GM21447 (cell line): ENCODE measurements at regions not wholly inside any gene's neighbourhood (a gene's known extent, or its start where the extent isn't known, plus 50 kb on each side); places are given as distances from the start of the nearest gene placed in this dataset.
"Not testable (repeated sequence)": the region's sequence is repeated elsewhere in the genome, so short reads cannot be mapped to it uniquely, and the experiment has no call there.

Experiments
- ATAC-seq: cut with Tn5 transposase; IDR thresholded peaks from one replicate; pipeline ENCODE4 v1.9.1; 2021; ENCODE audit not compliant: unreplicated experiment

- ATAC-seq: no peak
These were observed 557.9 kb upstream of the NCAM2 start for GRCh38 chr21:20440338-20440737.

GRCh38 chr21:20443558-20444155, 554.6 kb upstream of the NCAM2 start:
- ATAC-seq: no peak

DNA sequence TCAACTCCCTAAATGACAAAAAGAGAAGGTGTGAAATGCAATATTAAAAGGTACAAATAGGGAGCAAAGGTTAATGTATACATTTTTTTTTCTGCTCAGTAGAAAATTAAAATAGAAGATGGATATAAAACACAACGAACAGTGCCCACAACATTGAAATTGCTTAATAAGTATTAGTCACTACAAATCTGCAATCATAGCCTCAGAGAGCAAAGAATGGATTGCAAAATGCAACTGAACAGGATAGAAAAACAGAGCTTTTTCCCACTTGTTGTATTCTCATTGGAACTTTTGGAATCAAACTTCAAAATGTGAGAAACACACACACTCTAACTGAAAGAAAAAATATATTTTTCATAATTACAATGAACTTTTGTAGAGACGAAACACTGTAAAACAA, 552.2 kb upstream of the NCAM2 start:
- no peak for ATAC-seq

DNA sequence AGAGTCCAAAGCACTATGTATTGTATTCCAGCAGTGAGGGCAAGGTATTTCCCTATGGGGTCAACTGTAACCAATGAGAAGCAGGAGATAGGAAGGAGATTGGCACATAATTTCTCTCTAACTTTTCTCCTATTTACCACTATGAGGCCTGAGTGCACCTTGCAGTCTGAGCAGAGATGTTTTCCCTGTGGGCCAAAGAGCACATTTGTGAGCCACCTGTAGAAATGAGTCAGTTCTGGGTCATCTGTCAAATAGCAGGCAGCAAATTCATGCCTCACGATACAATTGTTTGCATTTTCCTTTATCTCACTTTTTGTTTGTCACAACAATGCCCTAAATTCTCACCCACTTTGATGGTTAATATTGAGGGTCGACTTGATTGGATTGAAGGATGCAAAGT, 547.2 kb upstream of the NCAM2 start:
- ATAC-seq: no peak

DNA sequence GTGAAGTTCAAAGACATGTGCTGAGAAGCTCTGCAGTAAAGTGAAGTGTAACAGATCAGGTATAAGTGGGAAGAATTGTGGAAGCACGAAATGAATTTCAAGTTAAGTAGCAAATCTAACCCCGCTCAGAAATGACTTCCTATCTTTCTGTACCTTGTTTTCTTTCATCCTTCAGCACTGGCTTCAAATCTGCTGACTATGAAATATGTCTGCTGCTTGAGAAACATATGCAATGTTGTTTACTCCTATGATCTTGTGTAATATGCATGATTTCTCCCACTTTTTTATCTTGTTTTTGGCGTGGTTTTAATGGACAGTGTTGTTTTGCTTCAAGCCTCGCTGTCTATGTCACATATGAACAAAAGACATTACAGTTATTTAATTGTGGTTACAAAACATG, 545.3 kb upstream of the NCAM2 start:
- no peak for ATAC-seq

GRCh38 chr21:20459838-20460237, 538.4 kb upstream of the NCAM2 start:
- ATAC-seq: no peak

- ATAC-seq: no peak
These were observed 534.8 kb upstream of the NCAM2 start for GRCh38 chr21:20463362-20463761.

DNA sequence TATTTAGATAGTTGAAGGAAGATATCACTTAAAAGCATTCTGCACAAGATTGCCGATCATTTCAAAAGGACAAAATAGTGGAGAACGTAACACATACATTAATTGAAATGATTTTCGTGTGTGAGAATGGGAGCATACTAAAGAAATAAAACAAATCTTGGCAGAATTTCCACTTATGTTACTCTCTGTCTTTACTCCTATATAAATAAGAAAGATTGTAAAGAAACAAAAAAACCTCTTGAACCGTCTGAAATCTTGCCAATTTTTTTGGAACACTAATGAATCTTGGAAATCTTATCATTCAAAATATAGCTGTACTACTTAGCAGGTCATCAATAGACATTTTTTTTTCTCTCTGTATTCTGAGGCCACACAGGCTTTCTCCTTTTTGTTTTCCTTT, 528.8 kb upstream of the NCAM2 start:
- ATAC-seq: no peak

GRCh38 chr21:20486303-20486702, 511.9 kb upstream of the NCAM2 start:
- ATAC-seq: no peak

DNA sequence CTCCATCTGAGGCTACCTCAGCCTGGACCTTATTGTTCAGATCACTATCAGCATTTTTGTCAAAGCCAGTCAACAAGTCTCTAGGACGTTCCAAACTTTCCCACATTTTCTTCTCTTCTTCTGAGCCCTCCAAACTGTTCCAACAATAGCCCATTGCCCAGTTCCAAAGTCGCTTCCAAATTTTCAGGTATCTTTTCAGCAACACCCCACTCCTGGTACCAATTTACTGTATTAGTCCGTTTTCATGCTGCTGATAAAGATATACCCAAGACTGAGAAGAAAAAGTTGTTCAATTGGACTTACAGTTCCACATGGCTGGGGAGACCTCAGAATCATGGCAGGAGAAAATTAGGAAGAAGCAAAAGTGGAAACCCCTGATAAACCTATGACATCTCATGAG, 495.3 kb upstream of the NCAM2 start:
- ATAC-seq: not testable (repeated sequence)

- no peak for ATAC-seq
These were observed 490.4 kb upstream of the NCAM2 start for GRCh38 chr21:20507783-20508182.

GRCh38 chr21:20511216-20511880, 486.9 kb upstream of the NCAM2 start:
- no peak for ATAC-seq

GRCh38 chr21:20515446-20515845, 482.8 kb upstream of the NCAM2 start:
- ATAC-seq: no peak

GRCh38 chr21:20519076-20519475, 479.1 kb upstream of the NCAM2 start:
- ATAC-seq: no peak

GRCh38 chr21:20522611-20523010, 475.6 kb upstream of the NCAM2 start:
- ATAC-seq: no peak

- ATAC-seq: no peak
These were observed 475.0 kb upstream of the NCAM2 start for GRCh38 chr21:20523191-20523590.

DNA sequence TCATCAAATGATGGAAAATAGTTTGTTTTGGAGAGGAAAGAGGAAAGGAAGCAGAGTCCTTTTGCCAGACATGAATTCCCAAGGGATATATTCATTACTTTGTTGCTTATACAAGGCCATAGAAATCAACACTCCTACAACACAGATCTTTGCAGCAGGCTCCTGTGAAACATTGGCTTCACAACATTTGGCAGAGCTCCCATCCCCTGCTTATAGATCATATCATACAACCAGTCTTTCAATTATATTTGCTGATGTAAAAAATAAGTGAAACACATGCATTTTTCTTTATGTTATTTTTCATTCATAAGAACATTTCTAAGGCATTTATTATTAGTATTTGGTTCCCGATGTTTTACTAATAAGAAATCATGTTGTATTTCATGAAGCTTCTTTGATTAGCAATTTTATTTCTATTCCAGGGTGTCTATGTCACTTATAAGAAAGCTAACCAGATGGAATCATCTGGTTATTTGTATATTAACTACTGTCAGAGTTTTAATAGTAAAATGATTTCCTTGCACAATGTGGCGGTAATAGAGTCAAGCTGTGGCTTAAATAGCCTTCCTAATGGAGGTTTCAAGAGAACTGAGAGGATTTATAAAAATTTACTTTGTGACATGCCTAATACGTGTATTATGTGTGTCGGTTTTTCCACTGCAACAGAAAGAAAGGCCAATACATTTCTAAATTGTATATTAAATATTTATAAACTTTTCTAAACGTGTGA, 470.3 kb upstream of the NCAM2 start:
- no peak for ATAC-seq

DNA sequence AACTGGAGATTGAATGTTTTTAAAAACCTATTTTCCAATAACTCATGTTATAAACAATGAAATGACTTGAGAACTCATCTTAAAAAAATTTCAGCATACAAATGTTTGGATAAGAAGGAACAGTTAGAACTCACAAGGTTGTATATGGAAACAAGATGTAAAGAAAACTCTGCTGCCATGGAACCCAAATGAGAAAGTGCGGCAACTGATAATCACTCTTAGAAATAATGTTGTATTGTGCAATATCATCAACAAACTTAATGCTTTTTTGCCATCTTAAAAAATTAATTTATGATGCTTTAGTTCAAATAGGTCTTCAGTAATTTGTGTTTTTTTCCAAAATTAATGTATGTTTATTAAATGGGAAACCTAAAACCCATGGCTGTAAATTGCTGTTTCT, 461.1 kb upstream of the NCAM2 start:
- no peak for ATAC-seq

- ATAC-seq: no peak
These were observed 460.1 kb upstream of the NCAM2 start for GRCh38 chr21:20538039-20538658.

DNA sequence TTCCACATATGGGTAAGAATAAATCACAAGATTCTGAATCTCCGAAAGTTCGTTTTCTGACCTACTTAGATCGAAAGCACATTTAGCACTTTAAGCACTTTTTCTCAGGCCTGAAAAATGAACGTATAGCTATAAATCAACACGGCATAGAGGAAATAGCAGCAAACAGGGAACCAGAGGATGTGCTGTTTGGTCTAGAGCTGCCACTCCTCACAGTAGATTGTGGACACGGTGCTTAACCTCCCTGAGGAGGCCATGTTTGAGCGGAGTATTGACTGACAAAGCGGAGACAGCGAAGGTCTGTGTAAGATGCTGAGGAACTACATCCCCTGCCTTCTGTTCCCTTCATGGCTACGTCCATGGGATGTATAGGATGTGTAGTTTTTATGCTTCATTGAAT, 452.8 kb upstream of the NCAM2 start:
- no peak for ATAC-seq

GRCh38 chr21:20551939-20552338, 446.3 kb upstream of the NCAM2 start:
- no peak for ATAC-seq

DNA sequence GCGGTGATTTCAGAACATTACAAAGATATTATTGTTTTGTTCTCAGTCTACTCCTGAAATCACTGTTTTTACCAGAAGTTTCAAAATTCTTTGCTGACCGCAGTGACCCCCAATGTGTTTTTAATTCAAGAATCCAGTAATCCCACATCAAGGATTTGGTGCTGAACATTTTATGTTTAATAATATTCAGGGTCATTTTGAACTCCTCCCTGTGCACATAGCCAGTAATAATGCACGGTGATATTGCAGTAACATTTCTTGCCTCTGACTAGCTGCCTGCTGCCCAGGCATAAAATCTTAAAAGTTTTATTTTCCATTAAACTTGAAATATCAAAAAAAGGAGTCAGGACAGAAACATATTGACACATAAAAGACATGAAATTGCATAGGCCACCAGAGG, 443.4 kb upstream of the NCAM2 start:
- ATAC-seq: no peak
